HUDEP-2 (cell line): ENCODE measurements at regions not wholly inside any gene's neighbourhood (a gene's known extent, or its start where the extent isn't known, plus 50 kb on each side); places are given as distances from the start of the nearest gene placed in this dataset.

ENCODE experiments used
- DNase-seq, 76 experiments: peaks; one replicate each; lab custom pipeline; 2025; ENCODE audit not compliant: unreplicated experiment in 76 of 76; lab: John Stamatoyannopoulos, UW

DNA sequence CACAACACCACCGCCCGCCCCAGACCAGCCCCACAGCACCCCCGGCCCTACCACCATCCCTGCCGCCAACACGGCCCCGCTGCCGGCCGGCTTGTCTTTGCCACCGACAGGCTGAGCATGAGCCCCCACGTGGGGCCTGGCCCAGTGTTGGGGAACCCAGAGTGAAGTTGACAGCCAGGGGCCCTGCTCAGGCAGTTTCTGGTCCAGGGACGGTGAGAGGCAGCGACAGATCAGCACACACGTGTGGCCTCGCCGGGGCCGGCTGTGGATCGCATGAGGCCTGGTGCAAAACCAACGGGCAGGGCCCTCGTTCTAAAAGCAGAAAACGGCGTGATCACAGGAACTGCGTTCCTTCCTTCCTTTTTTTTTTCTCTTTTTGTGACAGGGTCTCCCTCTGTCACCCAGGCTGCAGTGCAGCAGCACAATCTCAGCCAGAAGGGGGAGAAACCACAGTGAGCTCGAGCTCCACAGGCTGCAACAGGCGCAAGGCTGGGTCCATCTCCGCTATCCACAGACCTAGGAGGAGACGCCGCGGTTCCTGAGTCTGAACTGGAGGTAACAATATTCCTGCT lies 50.5 kb upstream of the FBRSL1 start:
- no peak for DNase-seq

DNA sequence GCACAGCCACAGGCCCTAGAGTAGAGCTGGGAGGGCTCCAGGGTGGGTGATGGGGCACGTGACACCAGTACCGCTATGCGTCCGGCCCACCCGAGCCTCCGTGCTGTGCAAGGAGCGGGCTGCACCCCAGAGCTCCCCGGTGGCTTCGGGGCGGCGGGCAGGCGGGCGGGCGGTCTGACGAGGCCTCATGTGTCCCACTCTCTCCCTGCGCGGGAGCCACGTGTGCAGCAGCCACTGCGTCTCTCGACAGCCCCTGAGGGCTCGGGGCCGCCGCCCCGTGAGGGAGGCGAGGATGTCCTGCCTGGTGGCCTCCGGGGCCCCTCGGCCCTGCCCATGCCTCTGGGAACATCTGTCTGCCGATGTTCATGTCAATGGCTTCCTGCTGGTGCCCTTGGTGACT lies 51.2 kb upstream of the FBRSL1 start:
- DNase-seq: no peak

DNA sequence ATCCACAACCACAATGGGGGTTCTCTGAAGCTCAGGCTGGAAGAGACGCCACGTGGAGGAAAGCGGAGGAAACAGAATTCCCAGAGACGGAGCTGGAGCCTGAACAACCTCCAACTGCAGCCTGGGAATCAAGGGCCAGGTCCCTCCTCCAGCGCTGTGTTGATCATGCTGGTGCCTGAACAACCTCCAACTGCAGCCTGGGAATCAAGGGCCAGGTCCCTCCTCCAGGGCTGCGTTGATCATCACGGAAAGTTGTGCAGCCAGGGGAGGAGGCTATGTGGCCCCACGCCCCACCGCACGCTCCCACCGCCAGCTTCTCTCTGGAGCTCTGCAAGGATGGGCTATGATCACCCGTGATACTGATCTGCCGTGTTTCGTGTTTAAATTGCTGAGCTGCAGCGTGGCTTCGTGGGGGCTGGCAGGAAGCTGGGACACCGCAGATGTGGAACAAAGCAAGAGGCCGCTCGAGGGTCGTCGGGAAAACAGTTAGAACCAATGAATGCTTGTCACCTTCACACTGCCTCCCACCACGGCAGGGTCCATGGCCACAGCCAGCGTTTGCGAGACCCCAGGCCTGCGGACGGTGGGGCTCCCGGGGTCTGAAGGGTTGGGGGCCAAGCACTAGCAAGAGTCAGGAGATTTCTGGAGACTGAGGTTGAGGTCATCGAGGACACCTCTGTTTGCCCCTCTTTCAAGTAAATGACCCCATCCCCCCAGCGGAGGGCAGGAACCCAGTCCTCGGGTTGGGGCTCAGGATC lies 51.8 kb upstream of the FBRSL1 start:
- no peak for DNase-seq

DNA sequence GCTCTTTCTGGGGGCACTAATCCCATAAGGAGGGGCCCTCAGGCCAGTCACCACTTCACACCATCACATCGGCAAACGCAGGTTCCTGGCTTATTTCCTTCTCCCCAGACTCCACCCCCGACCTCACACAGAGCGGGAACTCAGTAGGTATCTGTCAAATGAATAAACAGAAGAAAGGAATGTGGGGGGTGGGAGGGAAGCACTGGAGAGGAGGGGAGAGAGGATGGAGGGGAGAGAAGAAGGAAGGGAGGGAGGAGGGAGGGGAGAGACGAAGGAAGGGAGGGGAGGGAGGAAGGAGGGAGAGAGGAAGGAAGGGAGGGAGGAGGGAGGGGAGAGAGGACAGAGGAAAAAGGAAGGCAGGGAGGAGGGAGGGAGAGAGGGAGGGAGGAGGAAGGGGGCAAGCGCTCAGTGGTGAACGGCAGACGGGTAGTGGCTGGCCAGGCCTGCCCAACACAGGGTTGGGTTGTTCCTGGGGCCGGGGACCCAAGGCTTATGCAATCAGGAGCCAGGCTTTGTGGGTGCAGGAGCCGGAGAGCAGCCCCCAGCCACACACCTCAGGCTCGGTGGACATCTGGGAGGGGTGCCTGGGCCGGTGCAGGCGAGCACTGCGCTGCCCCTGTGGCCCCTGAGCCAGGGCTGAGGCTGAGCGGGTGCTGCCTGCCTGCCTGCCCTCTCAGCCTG lies 52.6 kb upstream of the FBRSL1 start:
- DNase-seq: no peak

DNA sequence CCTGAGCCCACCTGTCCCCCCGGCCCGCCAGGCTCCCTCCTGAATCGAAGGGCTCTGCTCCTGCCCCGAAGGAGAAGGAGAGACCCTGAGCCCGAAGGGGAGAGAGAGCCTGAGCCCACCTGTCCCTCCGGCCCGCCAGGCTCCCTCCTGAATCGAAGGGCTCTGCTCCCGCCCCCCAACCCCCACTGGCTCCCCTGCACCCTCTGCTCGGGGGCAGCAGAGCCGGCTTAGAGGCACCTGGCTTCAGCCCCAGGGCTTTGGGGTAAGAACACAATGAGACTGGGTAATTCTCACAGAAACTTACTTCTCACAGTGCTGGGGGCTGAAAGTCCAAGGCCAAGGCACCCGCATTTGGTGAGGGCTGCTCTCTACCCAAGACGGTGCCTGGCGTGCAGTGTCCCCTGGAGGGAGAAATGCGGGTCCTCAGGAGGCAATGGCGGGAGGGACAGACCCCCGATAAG lies 53.1 kb upstream of the FBRSL1 start:
- no peak for DNase-seq

DNA sequence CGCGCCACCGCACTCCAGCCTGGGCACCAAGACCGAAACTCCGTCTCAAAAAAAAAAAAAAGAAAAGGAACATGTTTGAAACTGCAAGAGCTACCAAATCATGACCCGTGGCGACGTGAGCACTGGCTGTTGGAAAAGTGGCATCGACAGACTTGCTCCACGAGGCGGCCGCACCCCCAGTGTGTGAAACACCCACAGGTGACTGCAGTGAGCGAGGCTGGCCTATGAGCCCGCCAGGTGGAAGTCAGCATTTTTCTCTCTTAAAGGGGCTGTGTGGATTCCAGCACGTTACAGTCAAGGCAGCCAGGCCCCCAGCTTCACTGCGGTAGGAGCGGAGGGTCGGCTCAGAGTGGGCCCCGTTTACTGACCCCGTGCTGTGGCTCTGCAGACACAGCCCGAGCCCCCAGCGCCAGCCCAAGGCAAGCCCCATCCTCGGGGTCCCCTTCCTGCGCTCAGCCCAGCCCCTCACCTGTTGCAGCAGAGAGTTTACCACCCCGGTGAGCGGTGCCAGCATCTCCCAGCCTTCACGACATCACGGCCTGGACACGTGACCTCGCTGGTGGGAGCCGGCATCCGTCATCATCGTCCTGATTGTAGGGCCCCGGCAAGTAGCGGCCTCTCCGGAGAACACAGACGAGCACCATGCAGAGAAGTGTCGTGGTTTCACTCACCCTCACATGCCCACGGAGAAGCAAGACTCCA lies 54.3 kb upstream of the FBRSL1 start:
- no peak for DNase-seq

DNA sequence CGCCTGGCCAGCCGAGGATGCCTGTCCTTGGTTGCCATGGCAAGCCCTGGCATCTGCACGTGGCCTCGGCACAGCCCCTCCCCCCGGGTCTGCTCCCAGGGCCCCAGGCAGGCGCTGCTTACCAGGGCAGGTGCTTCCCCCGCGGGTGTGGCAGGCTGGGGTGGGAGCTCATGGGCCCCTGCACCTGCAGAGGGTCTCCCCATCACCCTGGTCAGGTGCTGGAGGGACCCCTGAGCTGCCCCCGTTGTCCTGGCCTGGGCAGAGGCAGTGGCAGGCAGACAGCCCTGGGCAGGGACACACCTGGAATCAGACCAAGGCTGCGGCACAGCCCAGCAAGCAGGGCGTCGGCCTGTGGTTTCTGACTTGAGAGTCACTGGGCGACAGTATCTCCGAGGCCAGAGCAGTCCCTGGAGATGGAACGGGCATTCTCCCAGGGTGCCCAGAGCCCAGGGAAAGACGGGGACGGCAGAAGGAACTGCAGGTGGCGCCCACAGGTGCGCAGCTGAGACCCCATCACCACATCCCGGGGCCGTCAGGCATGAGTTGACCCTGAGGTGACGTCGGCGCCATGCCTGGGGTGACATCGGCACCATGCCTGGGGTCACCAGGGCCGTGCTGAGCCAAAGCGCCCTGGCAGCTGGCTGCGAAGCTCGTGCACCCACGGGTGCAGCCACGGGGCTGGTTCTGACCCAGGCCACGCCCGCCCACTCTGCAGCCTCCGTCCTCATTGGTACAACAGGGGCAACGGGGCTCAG lies 56.1 kb upstream of the FBRSL1 start:
- DNase-seq: peak in 43 of 76 experiments; percentile 8 to 61 (median 24)

DNA sequence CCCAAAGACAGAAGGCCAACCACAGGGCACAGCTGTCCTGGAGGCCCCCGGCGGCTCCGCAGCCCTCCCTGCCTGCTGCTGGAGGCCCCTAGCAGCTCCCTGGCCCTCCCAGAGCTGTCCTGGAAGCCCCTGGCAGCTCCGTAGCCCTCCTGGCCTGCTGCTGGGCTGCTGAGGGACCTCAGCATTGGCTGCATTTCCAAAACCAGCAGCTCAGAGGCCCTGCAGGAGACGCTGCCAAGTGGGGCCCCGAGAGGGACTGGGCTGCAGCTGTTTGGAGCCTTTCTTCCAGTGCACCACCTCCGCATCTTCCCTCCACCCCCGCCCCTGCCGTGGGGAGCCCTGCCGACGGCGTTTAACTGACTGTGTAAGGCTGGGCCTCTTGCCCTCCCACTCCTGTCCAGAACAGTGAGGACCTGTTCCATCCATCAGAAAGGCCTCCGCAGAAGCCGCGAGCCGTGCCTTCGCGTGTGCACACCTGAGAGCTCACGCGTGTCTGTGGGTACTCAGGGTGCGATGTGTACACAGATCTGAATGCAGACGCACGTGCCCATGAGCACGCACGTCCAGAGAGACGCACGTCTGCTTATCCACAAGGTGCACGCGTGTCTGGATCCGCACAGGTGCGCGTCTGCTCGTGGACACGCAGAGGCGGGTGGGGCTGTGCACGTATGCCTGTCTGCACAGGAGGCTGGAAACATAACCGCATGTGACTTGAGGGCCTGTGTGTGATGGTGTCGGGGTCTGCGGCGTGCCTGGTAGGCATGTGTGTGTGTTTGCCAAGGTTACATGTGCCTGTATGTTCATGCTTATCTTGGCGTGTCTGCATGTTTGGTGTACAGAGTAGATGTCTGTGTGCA lies 57.0 kb upstream of the FBRSL1 start:
- DNase-seq: peak in 9 of 76 experiments; percentile 4 to 47 (median 25)

DNA sequence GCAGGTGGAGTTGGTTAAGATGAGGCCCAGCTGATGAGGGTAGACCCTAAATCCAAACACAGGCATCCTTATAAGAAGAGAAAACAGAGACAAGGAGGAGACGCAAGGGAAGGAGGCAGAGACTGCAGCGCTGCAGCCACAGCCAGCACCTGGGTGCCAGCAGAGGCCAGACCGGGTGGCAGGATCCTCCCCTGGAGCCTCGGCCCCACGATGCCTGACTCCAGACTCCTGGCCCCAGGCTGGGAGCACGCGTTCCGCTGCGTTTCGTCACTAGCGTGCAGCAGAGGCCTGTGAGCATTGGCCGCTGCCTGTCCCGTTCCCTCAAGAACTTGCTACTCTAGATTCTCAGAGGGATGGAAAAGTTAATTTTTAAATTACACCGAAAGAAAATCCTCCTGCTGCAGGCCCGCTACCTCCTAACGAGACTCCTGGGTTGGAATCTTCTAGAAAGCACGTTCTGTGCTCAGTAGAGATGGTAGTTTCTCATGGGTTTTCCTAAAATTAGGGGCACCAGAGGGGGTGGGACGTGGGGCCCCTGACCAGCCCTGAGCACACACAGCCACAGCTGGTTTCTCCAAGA lies 57.7 kb upstream of the FBRSL1 start:
- no peak for DNase-seq

DNA sequence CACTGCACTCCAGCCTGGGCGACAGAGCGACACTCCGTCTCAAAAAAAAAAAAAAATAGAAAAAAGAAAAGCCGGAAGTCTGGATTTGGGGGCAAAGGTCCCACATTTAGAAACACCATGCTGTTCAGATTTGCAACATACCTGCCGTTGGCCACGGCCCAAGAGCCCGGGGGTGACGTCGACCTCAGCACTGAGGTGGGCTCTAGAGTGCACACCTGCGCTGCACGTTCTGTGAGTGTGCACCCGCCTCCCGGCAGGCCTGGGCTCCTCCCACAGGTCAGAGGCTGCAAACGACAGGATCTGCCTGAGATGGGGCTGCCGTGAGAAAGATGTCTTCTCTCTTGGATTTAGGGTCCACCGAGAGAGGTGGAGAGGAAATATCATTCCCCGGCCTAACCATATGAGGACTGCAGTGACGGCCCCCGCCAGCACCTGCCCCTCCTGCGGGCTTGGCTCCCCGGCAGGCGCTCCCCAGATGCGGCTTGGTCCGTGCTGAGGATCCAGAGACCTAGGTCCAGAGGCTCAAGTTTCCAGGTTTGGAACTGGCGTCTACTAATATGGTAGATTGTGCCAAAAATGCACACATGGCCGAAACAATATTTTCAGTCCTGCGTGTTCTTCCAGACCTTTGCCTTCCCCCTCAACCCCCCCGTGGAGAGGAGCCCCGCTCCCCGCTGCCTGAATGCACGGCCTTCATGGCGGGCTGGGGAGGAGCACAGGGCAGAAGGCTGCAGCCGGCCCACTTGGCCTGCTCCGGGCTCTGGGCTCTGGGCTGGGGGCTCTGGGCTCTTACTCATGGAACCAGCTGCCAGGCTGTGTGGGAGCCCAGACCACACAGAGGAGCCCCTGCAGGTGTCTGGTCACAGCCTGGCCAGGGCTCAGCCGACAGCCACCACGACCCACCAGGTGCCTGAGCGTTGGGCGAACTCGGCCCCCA lies 58.8 kb upstream of the FBRSL1 start:
- DNase-seq: no peak

DNA sequence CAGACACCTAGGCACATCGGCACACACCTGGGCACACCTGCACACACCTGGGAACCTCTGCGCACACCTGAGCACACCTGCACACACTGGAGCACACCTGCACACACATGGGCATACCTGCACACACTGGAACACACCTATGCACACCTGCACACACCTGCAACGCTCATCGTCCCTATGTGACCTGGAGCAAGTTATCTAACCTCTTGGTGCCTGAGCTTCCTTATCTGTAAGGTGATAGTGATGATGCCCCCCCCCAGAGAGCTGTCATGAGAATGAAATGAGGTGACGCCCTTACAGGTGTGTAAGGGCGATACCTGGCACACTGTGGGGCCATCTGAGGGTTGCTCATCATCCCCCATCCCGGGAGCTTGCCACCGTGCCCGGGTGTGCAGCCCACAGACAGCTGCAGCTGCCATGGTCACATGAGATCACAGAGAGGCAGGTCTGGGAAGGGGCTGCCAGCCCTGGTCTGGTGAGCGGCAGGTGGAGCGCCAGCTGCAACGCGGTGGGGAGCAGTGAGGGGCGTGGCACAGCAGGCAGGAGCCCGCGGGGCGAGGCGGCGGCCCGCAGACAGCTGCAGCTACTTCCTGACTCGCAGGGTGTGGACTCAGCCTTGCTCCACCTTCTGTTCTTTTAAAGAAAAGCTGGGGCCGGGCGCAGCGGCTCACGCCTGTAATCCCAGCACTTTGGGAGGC lies 59.9 kb upstream of the FBRSL1 start:
- DNase-seq: peak in 19 of 76 experiments; percentile 5 to 46 (median 18)

DNA sequence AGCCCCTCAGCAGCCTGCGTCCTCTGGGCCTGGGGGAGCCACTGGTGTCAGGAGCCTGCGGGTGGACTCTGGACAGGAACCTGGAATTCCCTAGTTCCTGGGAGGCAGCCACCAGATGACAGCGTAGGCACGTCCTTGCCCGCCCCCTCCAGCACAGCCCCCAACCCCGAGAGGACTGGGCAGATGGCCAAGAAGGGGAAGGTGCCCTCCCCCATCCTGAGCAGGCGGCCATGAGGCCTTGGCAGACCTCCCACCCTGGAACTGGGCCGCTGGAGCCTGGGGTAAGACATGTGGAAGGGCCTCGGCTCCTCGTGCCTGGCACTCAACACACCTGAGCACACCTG lies 60.4 kb upstream of the FBRSL1 start:
- DNase-seq: no peak

DNA sequence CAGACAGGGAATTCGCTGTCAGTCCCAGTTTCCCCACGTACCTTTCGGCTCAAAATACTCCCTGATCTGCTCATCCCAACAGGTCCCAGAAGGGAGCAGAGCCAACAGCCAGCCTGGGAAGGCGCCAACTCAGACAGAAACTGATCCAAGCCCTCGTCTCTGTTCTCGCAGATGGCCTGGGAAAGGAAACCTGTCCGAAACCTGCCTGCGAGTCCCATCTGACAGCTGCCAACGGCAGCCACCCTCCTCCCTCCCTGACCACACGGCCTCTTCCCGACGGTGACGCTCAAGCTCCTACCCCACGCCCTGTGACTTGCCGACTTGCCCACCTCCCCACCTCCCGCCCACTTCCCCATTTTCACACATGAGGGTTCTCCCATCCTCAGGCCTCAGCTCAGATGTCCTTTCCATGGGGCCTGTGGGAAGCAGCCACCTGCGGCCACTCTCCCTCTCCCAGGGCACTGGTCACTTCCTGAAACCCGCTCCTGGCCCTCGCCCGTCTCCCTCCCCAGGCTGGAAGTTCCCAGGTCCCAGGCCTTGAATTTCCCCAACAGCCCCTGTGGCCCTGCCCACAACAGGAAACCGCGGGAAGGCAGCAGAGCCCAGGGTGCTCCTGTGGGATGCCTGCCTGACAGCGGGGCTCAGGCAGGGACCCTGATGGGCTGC lies 60.9 kb upstream of the FBRSL1 start:
- DNase-seq: no peak

DNA sequence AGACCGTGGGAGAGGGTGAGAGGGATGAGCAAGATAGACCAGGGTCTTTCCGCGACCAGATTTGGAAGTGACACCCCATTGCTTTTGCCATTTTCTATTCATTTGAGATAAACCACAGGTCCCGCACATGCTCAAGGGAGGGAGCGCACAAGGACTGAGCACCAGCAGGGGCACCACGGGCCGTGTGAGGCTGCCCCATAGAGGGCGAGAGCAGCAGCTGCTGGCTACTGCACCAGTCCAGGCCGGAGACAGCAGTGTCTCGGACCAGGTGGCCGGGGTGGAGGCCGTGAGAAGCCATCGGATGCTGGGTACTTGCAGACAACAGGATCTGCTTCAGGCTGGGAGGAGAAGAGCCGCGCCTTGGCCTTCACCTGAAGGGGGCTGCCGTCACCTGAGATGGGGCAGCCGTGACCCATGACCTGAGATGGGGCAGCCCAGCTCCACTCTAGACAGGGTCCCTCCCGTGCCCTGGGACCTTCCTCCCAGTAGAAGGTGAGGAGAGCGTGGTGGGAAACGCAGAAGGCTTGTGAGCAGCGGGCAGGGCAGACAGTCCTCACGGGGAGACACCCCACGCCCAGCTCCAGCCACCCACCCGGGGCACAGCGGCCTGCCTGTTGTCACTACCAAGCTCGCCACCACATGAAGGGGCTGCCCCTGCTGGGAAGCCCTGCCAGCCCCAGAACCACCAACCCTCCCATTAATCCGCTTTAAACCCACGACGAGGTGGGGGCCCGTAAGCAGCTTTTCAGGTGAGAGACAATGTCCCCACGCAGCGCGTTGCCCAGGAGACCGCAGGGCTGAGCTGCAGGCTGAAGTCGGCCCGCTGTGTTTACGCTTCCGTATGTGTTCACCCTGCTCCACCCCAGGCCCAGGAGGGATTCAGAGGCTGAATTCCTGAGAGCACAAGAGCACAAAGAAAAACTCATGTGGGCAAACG lies 61.7 kb upstream of the FBRSL1 start:
- peak in 3 of 76 experiments; percentile 6 to 28 (median 14) for DNase-seq

DNA sequence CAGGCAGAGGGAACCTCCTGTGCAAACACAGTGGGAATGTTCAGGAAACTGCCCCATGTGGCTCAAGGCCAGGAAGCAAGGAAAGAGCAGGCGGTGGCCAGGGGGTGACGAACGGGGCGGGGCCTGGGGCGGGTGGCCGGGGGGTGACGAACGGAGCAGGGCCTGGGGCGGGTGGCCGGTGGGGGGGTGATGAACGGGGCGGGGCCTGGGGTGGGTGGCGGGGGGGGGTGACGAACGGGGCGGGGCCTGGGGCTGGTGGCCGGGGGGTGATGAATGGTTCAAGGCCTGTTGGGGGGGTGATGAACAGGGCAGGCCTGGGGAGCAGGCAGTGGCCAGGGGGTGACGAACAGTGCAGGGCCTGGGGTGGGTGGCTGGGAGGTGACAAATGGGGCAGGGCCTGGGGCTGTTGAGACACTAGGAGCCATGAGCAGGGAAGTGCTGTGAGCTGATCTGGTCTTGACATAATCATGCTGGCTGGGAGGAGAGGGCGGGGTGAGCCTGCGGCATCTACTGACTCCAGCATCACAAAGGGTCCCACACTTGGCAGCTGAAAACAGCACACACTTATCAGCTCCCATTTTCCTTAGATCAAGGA lies 62.7 kb upstream of the FBRSL1 start:
- DNase-seq: no peak
